HG02759 (cell line): ENCODE measurements at regions not wholly inside any gene's neighbourhood (a gene's known extent, or its start where the extent isn't known, plus 50 kb on each side); places are given as distances from the start of the nearest gene placed in this dataset.

Source experiments
- ATAC-seq: cut with Tn5 transposase; IDR thresholded peaks from one replicate; pipeline ENCODE4 v1.9.1; 2021; ENCODE audit warnings: mild to moderate bottlenecking, moderate library complexity; ENCODE audit not compliant: unreplicated experiment

- ATAC-seq = no peak
Observed at GRCh38 chr11:39145346-39145745, 2314.1 kb downstream of the LRRC4C start.

GRCh38 chr11:39144351-39145130 is 2314.9 kb downstream of the LRRC4C start:
- no peak for ATAC-seq

- no peak for ATAC-seq
Observed at GRCh38 chr11:39139581-39139980, 2319.9 kb downstream of the LRRC4C start.

- no peak for ATAC-seq
Observed at GRCh38 chr11:39120890-39121289, 2338.6 kb downstream of the LRRC4C start.

- no peak for ATAC-seq
Observed at GRCh38 chr11:39113606-39114005, 2345.8 kb downstream of the LRRC4C start.

GRCh38 chr11:39102236-39102635 is 2357.2 kb downstream of the LRRC4C start:
- ATAC-seq = no peak

GRCh38 chr11:39078465-39078864 is 2381.0 kb downstream of the LRRC4C start:
- no peak for ATAC-seq

GRCh38 chr11:39037611-39038010 is 2421.8 kb downstream of the LRRC4C start:
- ATAC-seq = no peak

- no peak for ATAC-seq
Observed at GRCh38 chr11:39036021-39036420, 2423.4 kb downstream of the LRRC4C start.

- no peak for ATAC-seq
Observed at GRCh38 chr11:39021539-39021938, 2423.5 kb upstream of the RAG2 start.

GRCh38 chr11:39011797-39012196 is 2413.8 kb upstream of the RAG2 start:
- ATAC-seq = no peak

- ATAC-seq = no peak
Observed at GRCh38 chr11:38990841-38991240, 2392.8 kb upstream of the RAG2 start.

- no peak for ATAC-seq
Observed at GRCh38 chr11:38990139-38990538, 2392.1 kb upstream of the RAG2 start.

GRCh38 chr11:38988908-38989307 is 2390.9 kb upstream of the RAG2 start:
- no peak for ATAC-seq

- ATAC-seq = no peak
Observed at GRCh38 chr11:38972220-38972619, 2374.2 kb upstream of the RAG2 start.

GRCh38 chr11:38971141-38971540 is 2373.1 kb upstream of the RAG2 start:
- no peak for ATAC-seq

GRCh38 chr11:38968951-38969350 is 2370.9 kb upstream of the RAG2 start:
- ATAC-seq = no peak

GRCh38 chr11:38952698-38953097 is 2354.7 kb upstream of the RAG2 start:
- no peak for ATAC-seq

- no peak for ATAC-seq
Observed at GRCh38 chr11:38950867-38951266, 2352.8 kb upstream of the RAG2 start.

- ATAC-seq = no peak
Observed at GRCh38 chr11:38948392-38948791, 2350.4 kb upstream of the RAG2 start.

- ATAC-seq = no peak
Observed at GRCh38 chr11:38937709-38938108, 2339.7 kb upstream of the RAG2 start.

- no peak for ATAC-seq
Observed at GRCh38 chr11:38935941-38936340, 2337.9 kb upstream of the RAG2 start.

GRCh38 chr11:38927993-38928392 is 2330.0 kb upstream of the RAG2 start:
- no peak for ATAC-seq
